Esophagus squamous epithelium (tissue), 5 donors: ENCODE measurements at regions not wholly inside any gene's neighbourhood (a gene's known extent, or its start where the extent isn't known, plus 50 kb on each side); places are given as distances from the start of the nearest gene placed in this dataset.

Experiments used
- DNase-seq: peaks from one replicate; lab custom pipeline; 2025; lab: John Stamatoyannopoulos, UW
- H3K27ac ChIP-seq, 4 donors: fragments of 200-600 bp; sonication (generic); one replicate each; pipeline ENCODE4 v1.5.1; 2016 to 2019; ENCODE audit warnings: mild to moderate bottlenecking in 1 of 4
- H3K27me3 ChIP-seq, 4 donors: fragments of 200-600 bp; sonication (generic); 1 replicate in 3 of 4; 2 replicates in 1 of 4; pipeline versions ENCODE4 v1.5.1 to v1.6.0; 2017 to 2021; ENCODE audit warnings: antibody characterized with exemption in 1 of 4
- H3K36me3 ChIP-seq, 3 donors: fragments of 200-600 bp; sonication (generic); one replicate each; pipeline ENCODE4 v1.5.1; 2016 to 2019
- H3K4me1 ChIP-seq, 3 donors: fragments of 200-600 bp; sonication (generic); one replicate each; pipeline ENCODE4 v1.5.1; 2017 to 2019
- H3K4me3 ChIP-seq, 4 donors: fragments of 200-600 bp; sonication (generic); 1 replicate in 3 of 4; 2 replicates in 1 of 4; pipeline ENCODE4 v1.5.1; 2016 to 2019; ENCODE audit warnings: mild to moderate bottlenecking in 2 of 4, moderate library complexity in 1 of 4
- H3K9me3 ChIP-seq, 3 donors: fragments of 200-600 bp; sonication (generic); one replicate each; pipeline ENCODE4 v1.5.1; 2016 to 2019
- POLR2A ChIP-seq, 4 donors: fragments of 450-650 bp; IDR thresholded peaks; one replicate each; pipeline ENCODE4 v1.6.1; 2017; ENCODE audit warnings: antibody characterized with exemption in 4 of 4, mild to moderate bottlenecking in 4 of 4, moderate library complexity in 3 of 4
- WGBS, 2 donors: methylation state at CpG; one replicate each; pipeline ENCODE4 v1.1.5; 2018; 5-methylcytosine and 5-hydroxymethylcytosine counted together
- intact Hi-C: fragments of 100-400 bp; cut with DNase I; formaldehyde crosslinking; loops from one replicate; pipeline ENCODE4 v1.15.0; 2022
- TF ChIP-seq, protein P1 (sequence below), 6 experiments: fragments of 450-650 bp in 4 of 6; fragments of 200-600 bp in 2 of 6; sonication (generic) in 2 of 6; IDR thresholded peaks; one replicate each; pipeline ENCODE4 v1.5.1; 2016 to 2019; ENCODE audit warnings: antibody characterized with exemption in 6 of 6, mild to moderate bottlenecking in 4 of 6, moderate library complexity in 4 of 6
- donor health status: DM: yes; HTN: yes; CAD: no.

DNA sequence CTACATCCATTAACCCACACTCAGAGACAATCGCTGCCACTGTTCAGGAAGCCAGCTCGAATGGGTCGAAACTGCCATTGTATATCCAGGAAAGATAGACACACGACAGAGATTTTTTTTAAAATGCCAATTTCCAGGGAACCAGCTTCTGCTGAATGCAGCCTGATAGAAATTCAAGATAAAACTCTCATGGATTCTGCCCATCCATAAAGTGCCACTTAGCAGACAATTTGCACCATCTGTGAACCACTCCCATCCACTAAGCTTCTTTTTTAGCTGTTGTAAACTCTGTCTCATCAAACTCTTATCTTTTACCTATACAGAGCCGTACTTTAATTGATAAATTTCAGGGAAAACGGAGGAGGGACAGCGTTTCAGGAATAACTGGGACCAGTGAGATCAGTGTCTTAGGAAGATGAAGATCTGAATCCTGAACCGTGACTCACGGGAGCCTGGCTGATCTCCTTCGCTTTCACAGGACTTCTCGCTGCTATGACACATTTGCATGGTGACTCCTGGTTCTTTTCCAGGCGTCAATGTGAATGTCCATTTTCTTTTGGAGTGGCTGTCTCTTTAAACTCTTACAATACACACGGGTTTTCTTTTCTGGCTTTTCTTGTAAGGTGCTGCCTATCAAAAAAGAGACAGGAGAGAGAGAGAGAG, 103.4 kb downstream of the FAM204A start:
- H3K36me3 ChIP-seq: no peaks in the 10 kb centered on the region
- TF ChIP-seq, protein P1, sequence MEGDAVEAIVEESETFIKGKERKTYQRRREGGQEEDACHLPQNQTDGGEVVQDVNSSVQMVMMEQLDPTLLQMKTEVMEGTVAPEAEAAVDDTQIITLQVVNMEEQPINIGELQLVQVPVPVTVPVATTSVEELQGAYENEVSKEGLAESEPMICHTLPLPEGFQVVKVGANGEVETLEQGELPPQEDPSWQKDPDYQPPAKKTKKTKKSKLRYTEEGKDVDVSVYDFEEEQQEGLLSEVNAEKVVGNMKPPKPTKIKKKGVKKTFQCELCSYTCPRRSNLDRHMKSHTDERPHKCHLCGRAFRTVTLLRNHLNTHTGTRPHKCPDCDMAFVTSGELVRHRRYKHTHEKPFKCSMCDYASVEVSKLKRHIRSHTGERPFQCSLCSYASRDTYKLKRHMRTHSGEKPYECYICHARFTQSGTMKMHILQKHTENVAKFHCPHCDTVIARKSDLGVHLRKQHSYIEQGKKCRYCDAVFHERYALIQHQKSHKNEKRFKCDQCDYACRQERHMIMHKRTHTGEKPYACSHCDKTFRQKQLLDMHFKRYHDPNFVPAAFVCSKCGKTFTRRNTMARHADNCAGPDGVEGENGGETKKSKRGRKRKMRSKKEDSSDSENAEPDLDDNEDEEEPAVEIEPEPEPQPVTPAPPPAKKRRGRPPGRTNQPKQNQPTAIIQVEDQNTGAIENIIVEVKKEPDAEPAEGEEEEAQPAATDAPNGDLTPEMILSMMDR (IDR thresholded peaks at IDR 0.05): no peak
- TF ChIP-seq POLR2A (IDR thresholded peaks at IDR 0.05): no peak
- H3K4me1 ChIP-seq: peaks cover 0 to 6% (median 0%) of the 10 kb centered on the region in 3 donors
- no peak for DNase-seq
- no peak overlapping the region for H3K4me3 ChIP-seq
- H3K27ac ChIP-seq: no peak overlapping the region
- H3K27me3 ChIP-seq: peaks cover 0 to 91% (median 2%) of the 10 kb centered on the region in 4 donors
- H3K9me3 ChIP-seq: no peaks in the 10 kb centered on the region
- 29 to 35% methylated on average over 13 of the region's 13 CpGs for WGBS, 2 donors
- intact Hi-C loops: no loop called here

DNA sequence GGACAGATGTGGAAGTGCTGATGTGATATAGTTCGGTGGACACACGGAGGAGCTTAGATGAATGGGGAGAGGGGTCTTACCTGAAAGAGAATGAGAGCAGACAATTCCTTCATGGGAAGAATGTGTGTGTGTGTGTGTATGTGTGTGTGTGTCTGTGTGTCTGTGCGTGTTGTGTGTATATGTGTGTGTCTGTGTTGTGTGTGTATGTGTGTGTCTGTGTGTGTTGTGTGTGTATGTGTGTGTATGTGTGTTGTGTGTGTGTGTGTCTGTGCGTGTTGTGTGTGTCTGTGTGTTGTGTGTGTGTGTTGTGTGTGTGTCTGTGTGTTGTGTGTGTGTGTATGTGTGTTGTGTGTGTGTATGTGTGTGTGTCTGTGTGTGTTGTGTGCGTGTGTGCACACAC, 104.2 kb downstream of the FAM204A start:
- peaks cover 0 to 6% (median 0%) of the 10 kb centered on the region in 3 donors for H3K4me1 ChIP-seq
- intact Hi-C loops: no loop called here
- WGBS, 2 donors: 80 to 90% methylated on average over 3 to 5 of the region's 5 CpGs

DNA sequence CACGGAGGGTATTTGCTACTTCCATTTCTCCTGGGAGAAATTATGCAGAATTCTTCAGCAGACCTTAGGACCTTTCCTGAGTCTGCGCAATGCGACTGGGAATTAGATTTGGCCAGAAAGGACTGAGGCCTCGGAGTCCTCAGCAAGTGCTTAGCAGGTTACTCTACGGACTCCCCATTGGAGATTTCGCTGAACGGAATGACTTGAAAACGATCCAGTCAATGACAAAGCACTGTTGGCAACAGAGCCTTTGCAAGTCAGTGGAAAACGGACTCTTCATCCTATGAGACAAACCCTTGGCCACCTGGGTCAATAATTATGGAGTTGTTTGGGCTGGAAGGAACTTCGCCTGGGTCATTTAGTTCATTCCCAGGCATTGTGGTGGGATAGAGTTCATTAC, 107.4 kb downstream of the FAM204A start:
- WGBS, 2 donors: 72 to 74% methylated on average over 9 of the region's 10 CpGs
- Histone ChIP-seq H3K4me1 (no peaks in the 10 kb centered on the region), H3K4me3 (no peak overlapping the region), H3K9me3 (no peaks in the 10 kb centered on the region), H3K27ac (no peak overlapping the region), H3K36me3 (no peaks in the 10 kb centered on the region), H3K27me3 (peaks cover 0 to 59% (median 2%) of the 10 kb centered on the region in 4 donors)
- intact Hi-C loops: no loop called here
- DNase-seq: no peak
- TF ChIP-seq, protein P1 (IDR thresholded peaks at IDR 0.05): no peak
- TF ChIP-seq POLR2A (IDR thresholded peaks at IDR 0.05): no peak

More for the DNA sequence above, 104.2 kb downstream of the FAM204A start:
- Histone ChIP-seq H3K36me3 (no peaks in the 10 kb centered on the region), H3K4me3 (no peak overlapping the region), H3K27ac (no peak overlapping the region), H3K27me3 (peaks cover 0 to 90% (median 2%) of the 10 kb centered on the region in 4 donors), H3K9me3 (no peaks in the 10 kb centered on the region)
- no peak for DNase-seq
- TF ChIP-seq, protein P1 (IDR thresholded peaks at IDR 0.05): no peak
- no peak for TF ChIP-seq POLR2A (IDR thresholded peaks at IDR 0.05)

DNA sequence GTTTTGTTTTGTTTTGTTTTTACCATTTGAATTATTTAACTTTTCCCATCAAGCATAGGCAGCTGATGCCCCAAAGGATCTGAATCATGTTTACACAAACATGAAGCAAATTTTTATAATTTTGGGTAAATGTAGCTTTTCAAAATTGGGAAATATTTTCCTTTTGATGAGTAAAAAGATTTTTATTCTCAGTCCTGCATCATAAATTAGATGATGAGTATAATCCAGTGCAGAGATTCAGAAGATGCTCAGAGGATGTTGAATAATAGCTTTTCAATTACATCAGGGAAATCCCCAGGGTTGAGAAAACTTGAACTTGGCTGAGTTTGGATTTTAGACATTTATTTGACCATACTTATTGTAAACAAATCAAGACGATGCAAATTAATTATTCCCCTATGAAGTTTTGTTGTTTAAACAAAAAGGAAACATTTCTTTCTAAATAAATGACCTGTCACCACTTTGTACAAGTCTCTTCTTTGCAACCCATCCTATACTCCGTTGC, 121.7 kb downstream of the FAM204A start:
- TF ChIP-seq, protein P1 (IDR thresholded peaks at IDR 0.05): no peak
- no peak overlapping the region for H3K27ac ChIP-seq
- no peak overlapping the region for H3K4me3 ChIP-seq
- DNase-seq: no peak
- intact Hi-C loops: no loop called here
- no peaks in the 10 kb centered on the region for H3K9me3 ChIP-seq
- H3K4me1 ChIP-seq: no peaks in the 10 kb centered on the region
- no peaks in the 10 kb centered on the region for H3K36me3 ChIP-seq
- 43 to 45% methylated on average over 2 of the region's 2 CpGs for WGBS, 2 donors
- H3K27me3 ChIP-seq: no peaks in the 10 kb centered on the region

DNA sequence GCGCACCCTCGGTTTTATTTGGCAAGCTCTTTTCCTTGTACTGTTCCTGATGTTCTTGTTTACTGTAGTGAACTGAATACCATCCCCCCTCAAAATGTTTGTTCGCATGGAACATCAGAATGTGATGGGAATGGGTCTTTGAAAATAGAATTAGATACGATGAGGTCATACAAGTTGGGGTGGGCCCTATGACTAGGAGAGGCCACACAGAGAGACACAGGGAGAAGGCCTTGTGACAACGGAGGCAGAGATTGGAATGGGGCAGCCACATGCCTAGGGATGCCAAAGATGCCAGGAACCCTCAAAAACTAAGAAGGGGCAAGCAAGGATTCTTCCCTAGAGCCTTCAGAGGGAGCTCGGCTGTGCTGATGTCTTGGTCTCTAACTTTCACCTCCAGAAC, 123.6 kb downstream of the FAM204A start:
- TF ChIP-seq, protein P1 (IDR thresholded peaks at IDR 0.05): no peak
- TF ChIP-seq POLR2A (IDR thresholded peaks at IDR 0.05): no peak
- no peaks in the 10 kb centered on the region for H3K27me3 ChIP-seq
- H3K4me3 ChIP-seq: no peak overlapping the region
- WGBS, 2 donors: 77 to 87% methylated on average over 3 to 6 of the region's 6 CpGs
- intact Hi-C loops: no loop called here
- no peaks in the 10 kb centered on the region for H3K9me3 ChIP-seq
- no peak overlapping the region for H3K27ac ChIP-seq
- no peaks in the 10 kb centered on the region for H3K36me3 ChIP-seq
- no peaks in the 10 kb centered on the region for H3K4me1 ChIP-seq
- DNase-seq: no peak
